Activated gamma-delta T cell (primary cell): ENCODE measurements at regions not wholly inside any gene's neighbourhood (a gene's known extent, or its start where the extent isn't known, plus 50 kb on each side); places are given as distances from the start of the nearest gene placed in this dataset.

ENCODE experiments used
- DNase-seq: peaks from one replicate; lab custom pipeline; 2025; lab: John Stamatoyannopoulos, UW

GRCh38 chr12:3991798-3992580 is 118.8 kb upstream of the PARP11 start:
- DNase-seq = no peak

GRCh38 chr12:3990501-3991280 is 117.5 kb upstream of the PARP11 start:
- no peak for DNase-seq

- no peak for DNase-seq
Measured at GRCh38 chr12:3989218-3989550, 116.0 kb upstream of the PARP11 start.

GRCh38 chr12:3988519-3989217 is 115.5 kb upstream of the PARP11 start:
- no peak for DNase-seq

- no peak for DNase-seq
Measured at GRCh38 chr12:3987571-3987970, 114.4 kb upstream of the PARP11 start.

- no peak for DNase-seq
Measured at GRCh38 chr12:3980504-3981272, 107.5 kb upstream of the PARP11 start.

GRCh38 chr12:3977621-3978020 is 104.4 kb upstream of the PARP11 start:
- no peak for DNase-seq

GRCh38 chr12:3976351-3976938 is 103.2 kb upstream of the PARP11 start:
- DNase-seq = no peak

GRCh38 chr12:3975652-3976051 is 102.5 kb upstream of the PARP11 start:
- no peak for DNase-seq

GRCh38 chr12:3974883-3975282 is 101.7 kb upstream of the PARP11 start:
- no peak for DNase-seq

- no peak for DNase-seq
Measured at GRCh38 chr12:3973973-3974644, 100.9 kb upstream of the PARP11 start.

- no peak for DNase-seq
Measured at GRCh38 chr12:3973269-3973884, 100.2 kb upstream of the PARP11 start.

GRCh38 chr12:3972576-3972975 is 99.4 kb upstream of the PARP11 start:
- DNase-seq = no peak

GRCh38 chr12:3968523-3968922 is 95.3 kb upstream of the PARP11 start:
- DNase-seq = no peak

GRCh38 chr12:3967556-3968160 is 94.5 kb upstream of the PARP11 start:
- DNase-seq = no peak

- DNase-seq = no peak
Measured at GRCh38 chr12:3966376-3966775, 93.2 kb upstream of the PARP11 start.

- DNase-seq = no peak
Measured at GRCh38 chr12:3965046-3965445, 91.8 kb upstream of the PARP11 start.

GRCh38 chr12:3964439-3964838 is 91.2 kb upstream of the PARP11 start:
- no peak for DNase-seq

- peak; percentile 14 for DNase-seq
Measured at GRCh38 chr12:3962631-3963483, 89.7 kb upstream of the PARP11 start.
